CD14-positive monocyte (primary cell): ENCODE measurements at regions not wholly inside any gene's neighbourhood (a gene's known extent, or its start where the extent isn't known, plus 50 kb on each side); places are given as distances from the start of the nearest gene placed in this dataset.

Experiments used
- DNase-seq, 3 donors: peaks; one replicate each; pipeline ENCODE4 v3.0.0-alpha.2; 2011 to 2022
- H2AFZ ChIP-seq: 2 replicates; pipeline ENCODE4 v1.6.0; 2012; ENCODE audit warnings: mild to moderate bottlenecking, low read depth, low read length, inconsistent platforms; ENCODE audit not compliant: insufficient read depth, poor library complexity, severe bottlenecking
- H3K27ac ChIP-seq, 2 donors: 1 replicate in 1 of 2; 2 replicates in 1 of 2; pipeline ENCODE4 v1.5.1; 2012 to 2013; ENCODE audit warnings: low read length in 2 of 2, control low read depth in 1 of 2, inconsistent platforms in 1 of 2, low read depth in 1 of 2, mild to moderate bottlenecking in 1 of 2
- H3K27me3 ChIP-seq, 2 donors: one replicate each; pipeline versions ENCODE4 v1.6.0 to v1.6.1; 2011 to 2013; ENCODE audit warnings: low read length in 2 of 2; ENCODE audit not compliant: control insufficient read depth in 2 of 2, insufficient read depth in 2 of 2
- H3K36me3 ChIP-seq, 2 donors: replicated peaks in 1 of 2; 1 replicate in 1 of 2; 2 replicates in 1 of 2; pipeline versions ENCODE4 v1.5.1 to v1.6.1; 2012 to 2013; ENCODE audit warnings: low read length in 2 of 2, control low read depth in 1 of 2, inconsistent platforms in 1 of 2, mild to moderate bottlenecking in 1 of 2; ENCODE audit not compliant: insufficient read depth in 2 of 2, control insufficient read depth in 1 of 2
- H3K4me1 ChIP-seq, 2 donors: 1 replicate in 1 of 2; 2 replicates in 1 of 2; pipeline versions ENCODE4 v1.5.1 to v1.6.1; 2012 to 2013; ENCODE audit warnings: low read length in 2 of 2, control low read depth in 1 of 2, inconsistent platforms in 1 of 2, mild to moderate bottlenecking in 1 of 2, moderate library complexity in 1 of 2; ENCODE audit not compliant: insufficient read depth in 2 of 2, control insufficient read depth in 1 of 2
- H3K4me2 ChIP-seq: replicated peaks from 2 replicates; pipeline ENCODE3; 2012; ENCODE audit warnings: low read length, moderate library complexity, mild to moderate bottlenecking; ENCODE audit not compliant: poor library complexity, severe bottlenecking; ENCODE audit errors: extremely low read depth
- H3K4me3 ChIP-seq, 3 experiments: fragments of 200-600 bp in 1 of 3; sonication (generic) in 1 of 3; replicated peaks in 1 of 3; 1 replicate in 2 of 3; 2 replicates in 1 of 3; pipeline ENCODE4 v1.5.1; 2011 to 2013; ENCODE audit warnings: low read length in 3 of 3, mild to moderate bottlenecking in 3 of 3, control low read depth in 2 of 3, low read depth in 2 of 3, inconsistent platforms in 1 of 3, moderate library complexity in 1 of 3
- H3K79me2 ChIP-seq: 2 replicates; pipeline ENCODE4 v1.6.0; 2012; ENCODE audit warnings: mild to moderate bottlenecking, control low read depth, inconsistent platforms, low read length, moderate library complexity; ENCODE audit not compliant: insufficient read depth
- H3K9ac ChIP-seq: 2 replicates; pipeline ENCODE4 v1.6.0; 2017; ENCODE audit warnings: low read length, mild to moderate bottlenecking; ENCODE audit not compliant: insufficient read depth, poor library complexity, severe bottlenecking
- H3K9me3 ChIP-seq, 2 donors: replicated peaks in 1 of 2; 1 replicate in 1 of 2; 2 replicates in 1 of 2; pipeline versions ENCODE4 v1.5.1 to v1.6.1; 2012 to 2013; ENCODE audit warnings: low read length in 2 of 2, control low read depth in 1 of 2; ENCODE audit not compliant: control insufficient read depth in 1 of 2, insufficient read depth in 1 of 2
- H4K20me1 ChIP-seq: 2 replicates; pipeline ENCODE4 v1.6.0; 2012; ENCODE audit warnings: mild to moderate bottlenecking, low read length, control low read depth, moderate library complexity; ENCODE audit not compliant: insufficient read depth
- H3K27ac Mint-ChIP-seq, 7 donors: one replicate each; pipeline ENCODE4 v1.8.0; 2020; ENCODE audit warnings: mild to moderate bottlenecking in 7 of 7, mixed read lengths in 7 of 7, moderate library complexity in 6 of 7, inconsistent platforms in 2 of 7
- H3K27me3 Mint-ChIP-seq, 3 donors: one replicate each; pipeline ENCODE4 v1.8.0; 2021 to 2022; ENCODE audit warnings: low read depth in 3 of 3, mild to moderate bottlenecking in 3 of 3, mixed read lengths in 3 of 3, moderate library complexity in 3 of 3, inconsistent platforms in 1 of 3
- H3K36me3 Mint-ChIP-seq, 2 donors: one replicate each; pipeline ENCODE4 v1.8.0; 2020; ENCODE audit warnings: mixed read lengths in 2 of 2, inconsistent platforms in 1 of 2, mild to moderate bottlenecking in 1 of 2
- H3K4me1 Mint-ChIP-seq: one replicate; pipeline ENCODE4 v1.8.0; 2020; ENCODE audit warnings: mild to moderate bottlenecking, mixed read lengths
- H3K4me3 Mint-ChIP-seq, 2 donors: one replicate each; pipeline ENCODE4 v1.8.0; 2020; ENCODE audit warnings: mild to moderate bottlenecking in 2 of 2, mixed read lengths in 2 of 2, moderate library complexity in 1 of 2
- H3K9me3 Mint-ChIP-seq, 7 donors: one replicate each; pipeline ENCODE4 v1.8.0; 2020 to 2022; ENCODE audit warnings: mixed read lengths in 7 of 7, mild to moderate bottlenecking in 6 of 7, moderate library complexity in 6 of 7, inconsistent platforms in 2 of 7
- WGBS: methylation state at CpG from one replicate; pipeline ENCODE4 v1.1.5; 2013; ENCODE audit warnings: missing lambda C conversion rate; ENCODE audit not compliant: insufficient coverage; 5-methylcytosine and 5-hydroxymethylcytosine counted together
- intact Hi-C, 2 donors: fragments of 100-400 bp; cut with micrococcal nuclease; formaldehyde crosslinking; loops; one replicate each; pipeline versions ENCODE4 v1.15.0 to v1.15.1; 2023
- TF ChIP-seq, protein P1 (sequence below): fragments of 200-600 bp; IDR thresholded peaks from one replicate; pipeline ENCODE4 v1.8.0; 2022; ENCODE audit warnings: antibody characterized with exemption, mild to moderate bottlenecking

DNA sequence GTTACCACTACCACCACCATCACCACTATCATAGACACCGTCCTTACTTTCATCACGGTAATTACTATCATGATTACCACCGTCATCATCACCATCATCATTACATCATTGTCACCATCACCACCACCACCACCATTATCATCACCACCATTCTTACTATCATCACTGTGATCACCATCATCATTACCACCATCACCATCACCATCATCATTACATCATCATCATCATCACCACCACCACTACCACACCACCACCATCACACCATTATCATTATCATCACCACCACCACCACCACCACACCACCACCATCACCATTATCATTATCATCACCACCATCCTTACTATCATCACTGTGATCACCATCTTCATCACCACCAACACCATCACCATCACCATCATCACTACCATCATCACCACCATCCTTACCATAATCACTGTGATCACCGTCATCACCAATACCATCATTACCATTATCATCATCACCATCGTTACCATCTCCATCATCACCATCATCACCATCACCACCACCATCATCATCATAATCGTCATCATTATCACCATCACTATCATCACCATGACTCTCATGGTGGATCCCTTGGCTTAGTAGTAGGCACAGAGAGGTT lies 244.4 kb upstream of the C1orf174 start:
- H3K36me3 ChIP-seq = no peaks in the 10 kb centered on the region
- no peak overlapping the region for H3K27ac ChIP-seq
- no peak overlapping the region for H3K9ac ChIP-seq
- no peak overlapping the region for H3K4me3 ChIP-seq
- H2AFZ ChIP-seq = no peak overlapping the region
- WGBS = 96% methylated on average over 4 of the region's 6 CpGs
- no peak overlapping the region for H3K4me2 ChIP-seq
- H3K27me3 ChIP-seq = no peaks in the 10 kb centered on the region
- TF ChIP-seq, protein P1, sequence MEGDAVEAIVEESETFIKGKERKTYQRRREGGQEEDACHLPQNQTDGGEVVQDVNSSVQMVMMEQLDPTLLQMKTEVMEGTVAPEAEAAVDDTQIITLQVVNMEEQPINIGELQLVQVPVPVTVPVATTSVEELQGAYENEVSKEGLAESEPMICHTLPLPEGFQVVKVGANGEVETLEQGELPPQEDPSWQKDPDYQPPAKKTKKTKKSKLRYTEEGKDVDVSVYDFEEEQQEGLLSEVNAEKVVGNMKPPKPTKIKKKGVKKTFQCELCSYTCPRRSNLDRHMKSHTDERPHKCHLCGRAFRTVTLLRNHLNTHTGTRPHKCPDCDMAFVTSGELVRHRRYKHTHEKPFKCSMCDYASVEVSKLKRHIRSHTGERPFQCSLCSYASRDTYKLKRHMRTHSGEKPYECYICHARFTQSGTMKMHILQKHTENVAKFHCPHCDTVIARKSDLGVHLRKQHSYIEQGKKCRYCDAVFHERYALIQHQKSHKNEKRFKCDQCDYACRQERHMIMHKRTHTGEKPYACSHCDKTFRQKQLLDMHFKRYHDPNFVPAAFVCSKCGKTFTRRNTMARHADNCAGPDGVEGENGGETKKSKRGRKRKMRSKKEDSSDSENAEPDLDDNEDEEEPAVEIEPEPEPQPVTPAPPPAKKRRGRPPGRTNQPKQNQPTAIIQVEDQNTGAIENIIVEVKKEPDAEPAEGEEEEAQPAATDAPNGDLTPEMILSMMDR = no peak
- H4K20me1 ChIP-seq = no peaks in the 10 kb centered on the region
- no peaks in the 10 kb centered on the region for H3K79me2 ChIP-seq
- peaks cover 0 to 2% (median 0%) of the 10 kb centered on the region in 7 donors for H3K9me3 Mint-ChIP-seq
- H3K27ac Mint-ChIP-seq = no peak overlapping the region
- no peaks in the 10 kb centered on the region for H3K9me3 ChIP-seq
- no peaks in the 10 kb centered on the region for H3K4me1 Mint-ChIP-seq
- H3K36me3 Mint-ChIP-seq = no peaks in the 10 kb centered on the region
- no peaks in the 10 kb centered on the region for H3K4me1 ChIP-seq
- H3K27me3 Mint-ChIP-seq = peaks cover 0 to 1% (median 0%) of the 10 kb centered on the region in 3 donors
- DNase-seq = no peak
- H3K4me3 Mint-ChIP-seq = no peak overlapping the region
- intact Hi-C loops = no loop called here

DNA sequence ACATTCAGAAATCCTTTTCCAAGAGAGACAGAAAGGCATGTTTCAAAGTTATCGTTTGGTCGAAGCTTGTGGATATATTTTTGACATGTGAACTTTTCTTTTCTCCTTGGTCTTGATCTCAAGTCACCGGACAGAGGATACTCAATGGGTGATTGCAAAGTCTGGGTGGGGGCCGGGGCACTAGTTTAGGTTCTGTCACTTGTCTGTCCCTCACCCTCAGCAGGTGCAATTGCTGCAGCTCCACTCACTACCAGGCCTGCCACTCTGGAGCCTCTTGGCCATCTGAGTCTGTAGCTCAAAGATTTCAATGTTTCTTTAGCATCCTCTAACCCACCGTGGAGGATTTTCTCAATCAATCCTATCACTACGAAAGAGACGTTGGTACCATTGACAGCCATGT lies 246.0 kb upstream of the C1orf174 start:
- Histone ChIP-seq H3K79me2 (no peaks in the 10 kb centered on the region), H3K4me1 (no peaks in the 10 kb centered on the region), H3K27me3 (no peaks in the 10 kb centered on the region), H2AFZ (no peak overlapping the region), H4K20me1 (no peaks in the 10 kb centered on the region), H3K4me3 (no peak overlapping the region), H3K4me2 (no peak overlapping the region), H3K36me3 (no peaks in the 10 kb centered on the region), H3K9ac (no peak overlapping the region), H3K9me3 (no peaks in the 10 kb centered on the region), H3K27ac (no peak overlapping the region)
- DNase-seq = no peak
- Mint-ChIP-seq H3K4me1 (no peaks in the 10 kb centered on the region), H3K27me3 (peaks cover 0 to 2% (median 2%) of the 10 kb centered on the region in 3 donors), H3K36me3 (no peaks in the 10 kb centered on the region), H3K27ac (no peak overlapping the region), H3K9me3 (peaks cover 0 to 2% (median 0%) of the 10 kb centered on the region in 7 donors), H3K4me3 (no peak overlapping the region)
- 97% methylated on average over 4 of the region's 7 CpGs for WGBS
- intact Hi-C loops = no loop called here
- TF ChIP-seq, protein P1 = no peak
